GM18858 (cell line): ENCODE measurements at regions not wholly inside any gene's neighbourhood (a gene's known extent, or its start where the extent isn't known, plus 50 kb on each side); places are given as distances from the start of the nearest gene placed in this dataset.

ENCODE experiments used
- ATAC-seq: cut with Tn5 transposase; IDR thresholded peaks from one replicate; pipeline ENCODE4 v1.9.1; 2021; ENCODE audit not compliant: unreplicated experiment

DNA sequence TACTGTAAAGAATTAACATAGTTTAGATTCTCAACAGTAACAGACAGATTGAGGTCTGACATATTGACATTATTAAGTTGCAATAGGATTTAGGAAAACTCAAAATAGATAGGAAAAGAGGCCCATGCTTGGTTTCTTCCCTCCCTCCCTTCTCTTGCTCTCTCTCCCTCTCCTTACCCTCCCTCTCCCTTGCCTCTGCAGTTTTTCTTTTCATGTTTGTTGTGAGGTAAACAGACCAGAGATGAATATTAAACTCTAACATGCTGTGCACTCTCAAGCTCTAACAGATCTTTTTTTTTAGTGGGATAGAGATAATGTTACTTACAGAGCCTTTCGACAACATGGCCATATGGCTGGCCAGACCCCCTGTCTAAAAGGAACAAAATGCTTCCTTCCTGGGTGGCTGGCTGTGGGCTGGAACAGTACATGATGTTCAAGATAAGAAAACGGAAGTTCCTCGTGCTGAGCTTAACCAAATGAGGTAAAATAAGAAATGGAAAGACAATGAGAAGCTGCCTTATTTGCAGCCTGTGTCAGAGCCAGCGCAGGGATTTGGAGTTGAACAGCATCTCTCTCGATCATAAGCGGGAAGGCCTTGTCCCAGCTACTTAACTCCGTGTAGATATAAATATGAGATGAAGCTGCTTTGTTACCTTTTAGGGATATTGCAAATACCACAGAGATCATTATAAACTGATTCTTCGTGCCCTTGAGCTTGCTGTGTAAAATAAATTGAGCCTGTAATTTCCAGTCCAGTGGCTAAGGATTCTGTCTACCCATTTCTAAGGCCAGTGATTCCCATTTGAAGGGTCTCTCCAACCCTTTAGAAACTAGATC, 391.9 kb upstream of the NPVF start:
- no peak for ATAC-seq

- ATAC-seq, result no peak
These were observed 393.7 kb upstream of the NPVF start for GRCh38 chr7:25621993-25622392.

- ATAC-seq, result no peak
These were observed 394.4 kb upstream of the NPVF start for GRCh38 chr7:25622695-25623094.

DNA sequence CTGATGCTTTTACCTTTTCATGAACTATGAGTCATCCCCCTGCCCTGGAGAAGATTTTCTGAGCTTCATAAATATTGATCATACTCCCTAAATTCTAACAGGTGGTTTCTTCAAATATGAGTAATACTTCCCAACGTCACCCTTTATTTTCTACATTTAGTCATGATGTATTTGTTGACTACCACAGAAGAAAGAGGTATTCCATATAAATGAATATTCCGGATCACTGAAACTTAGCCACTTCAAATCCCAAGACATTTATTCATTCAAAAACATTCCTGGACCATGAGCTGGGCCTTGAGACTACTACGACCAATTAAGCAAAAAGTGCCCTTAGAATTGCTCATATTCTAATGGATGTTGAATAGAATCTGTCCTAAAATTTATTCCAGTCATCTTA, 395.8 kb upstream of the NPVF start:
- ATAC-seq, result no peak

DNA sequence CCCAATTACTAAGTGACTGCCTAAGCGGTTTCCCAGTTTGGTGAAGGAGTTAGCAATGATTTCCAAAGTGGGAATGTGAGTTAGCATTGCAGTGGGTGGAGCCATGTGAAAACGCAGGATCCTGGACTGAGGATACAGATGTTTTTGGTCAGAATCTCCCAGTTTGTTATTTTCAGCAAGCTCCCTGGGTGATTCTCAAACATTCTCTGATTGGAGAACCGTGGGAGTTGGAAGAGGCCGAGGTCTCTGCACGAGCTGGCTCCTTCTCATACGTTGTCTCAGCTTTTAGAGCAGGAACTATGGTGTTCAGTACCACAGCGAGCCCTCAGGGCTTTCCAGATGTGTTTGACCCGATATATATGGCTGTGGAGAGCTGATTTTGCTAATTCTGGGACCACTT, 396.5 kb upstream of the NPVF start:
- ATAC-seq, result no peak

GRCh38 chr7:25625306-25625992, 397.2 kb upstream of the NPVF start:
- ATAC-seq, result no peak

DNA sequence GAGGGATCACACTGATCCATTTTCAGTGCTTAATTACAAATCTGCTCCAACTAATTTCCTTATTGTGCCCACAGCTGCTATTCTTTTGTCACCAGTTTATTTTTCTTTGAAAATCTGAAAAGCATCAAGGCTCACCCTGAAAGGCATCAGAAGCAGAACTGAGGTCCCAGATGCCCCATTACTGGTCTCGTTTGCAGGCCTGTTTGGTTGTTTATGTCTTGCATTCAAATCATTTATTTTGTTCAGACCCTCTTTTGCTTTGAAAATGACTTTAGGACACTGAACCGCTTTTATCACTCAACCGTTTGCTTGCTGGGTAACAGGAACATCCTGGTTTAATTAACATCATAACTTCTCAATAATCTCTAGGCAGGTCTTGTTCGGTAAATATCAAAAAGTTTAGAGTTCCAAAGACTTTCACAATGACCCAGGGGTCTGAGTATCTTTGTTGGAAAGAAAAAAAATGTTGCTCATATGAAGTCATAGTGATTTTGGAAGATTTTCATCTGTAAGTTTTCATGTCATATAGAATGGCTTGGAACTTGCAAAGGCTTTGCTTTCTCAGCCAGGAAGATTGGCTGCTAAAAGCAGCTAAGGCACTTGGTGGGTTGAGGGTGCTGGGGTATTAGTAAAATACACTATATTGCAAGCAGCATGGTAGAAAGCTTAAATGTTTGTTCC, 398.3 kb upstream of the NPVF start:
- no peak for ATAC-seq

DNA sequence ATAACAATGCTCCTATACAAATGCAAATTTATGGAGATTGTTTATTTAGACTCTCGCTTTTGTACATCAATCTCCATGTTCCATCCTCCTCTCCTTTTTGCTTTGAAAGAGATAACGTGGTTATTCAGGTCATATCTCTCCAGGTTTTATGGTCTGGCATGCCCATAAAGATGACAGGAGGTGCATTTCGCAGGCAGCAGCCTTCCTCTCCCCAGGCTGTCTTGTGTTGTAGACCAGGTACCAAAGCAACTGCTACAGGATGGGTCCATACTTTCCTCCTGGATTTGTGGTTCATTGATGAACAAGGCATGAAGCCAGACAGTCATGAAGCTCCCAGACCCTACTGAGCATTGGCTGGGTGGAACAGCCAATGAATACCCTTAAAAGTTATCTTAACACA, 400.2 kb upstream of the NPVF start:
- ATAC-seq, result no peak

DNA sequence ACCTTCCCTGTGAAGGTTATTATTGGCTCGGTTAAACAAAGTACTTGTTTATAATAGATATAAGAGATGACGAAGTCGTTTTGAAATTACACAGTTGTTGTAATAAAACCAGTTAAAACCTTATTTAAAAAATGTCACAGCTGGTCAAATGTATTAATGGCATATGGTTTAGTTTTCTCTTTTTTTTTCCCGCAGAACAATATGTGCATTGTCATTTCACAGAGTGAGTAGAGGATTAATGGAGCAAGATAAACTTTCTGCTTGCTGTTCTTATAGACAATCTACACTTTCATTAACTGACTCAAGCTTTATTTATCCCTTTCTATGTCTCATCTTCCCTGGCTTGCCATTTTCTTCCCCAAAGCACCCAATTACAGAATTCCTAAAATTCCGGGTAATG, 404.3 kb upstream of the NPVF start:
- ATAC-seq, result no peak

- ATAC-seq, result no peak
These were observed 405.2 kb upstream of the NPVF start for GRCh38 chr7:25633426-25634036.

- no peak for ATAC-seq
These were observed 407.9 kb upstream of the NPVF start for GRCh38 chr7:25636168-25636567.

DNA sequence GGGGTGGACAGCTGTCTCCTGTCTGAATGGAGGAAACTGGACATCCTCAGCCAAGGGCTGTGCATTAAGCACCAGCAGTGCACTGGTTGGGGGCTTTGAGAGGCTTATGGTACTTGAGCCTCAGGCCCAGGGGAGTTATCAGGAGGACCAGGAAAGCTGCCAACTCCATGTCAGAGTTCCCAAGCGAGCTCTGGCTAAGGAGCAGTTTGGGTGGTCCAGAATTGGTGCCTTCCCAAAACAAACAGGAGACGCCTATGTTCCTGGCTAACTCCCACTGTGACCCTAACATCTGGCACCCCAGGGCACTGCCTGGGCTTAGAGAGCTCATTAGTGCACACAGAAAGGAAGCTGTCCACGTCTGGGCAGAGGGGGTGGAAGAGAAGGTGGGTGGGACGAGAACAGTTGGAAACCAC, 408.6 kb upstream of the NPVF start:
- no peak for ATAC-seq

DNA sequence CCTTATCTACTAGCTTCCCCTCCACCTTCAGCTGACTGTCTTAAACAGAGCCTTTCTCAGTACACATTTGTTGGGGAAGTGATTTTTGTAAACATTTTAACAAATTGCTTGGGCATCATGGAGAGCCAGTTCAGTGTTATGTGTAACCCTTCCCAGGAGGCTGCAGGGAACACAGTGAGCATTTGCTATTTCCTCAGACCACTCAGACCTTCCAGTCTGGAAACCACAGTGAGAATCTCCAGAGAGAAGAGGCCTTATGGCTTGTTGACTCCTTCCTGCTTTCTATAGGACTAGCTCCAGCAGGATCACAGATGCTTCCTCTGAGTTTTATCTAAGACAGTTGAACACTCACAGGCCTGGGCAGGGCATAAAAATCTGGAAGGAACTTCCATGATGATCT, 409.8 kb upstream of the NPVF start:
- ATAC-seq, result no peak

- no peak for ATAC-seq
These were observed 410.4 kb upstream of the NPVF start for GRCh38 chr7:25638590-25639244.

GRCh38 chr7:25642849-25643248, 414.6 kb upstream of the NPVF start:
- no peak for ATAC-seq

DNA sequence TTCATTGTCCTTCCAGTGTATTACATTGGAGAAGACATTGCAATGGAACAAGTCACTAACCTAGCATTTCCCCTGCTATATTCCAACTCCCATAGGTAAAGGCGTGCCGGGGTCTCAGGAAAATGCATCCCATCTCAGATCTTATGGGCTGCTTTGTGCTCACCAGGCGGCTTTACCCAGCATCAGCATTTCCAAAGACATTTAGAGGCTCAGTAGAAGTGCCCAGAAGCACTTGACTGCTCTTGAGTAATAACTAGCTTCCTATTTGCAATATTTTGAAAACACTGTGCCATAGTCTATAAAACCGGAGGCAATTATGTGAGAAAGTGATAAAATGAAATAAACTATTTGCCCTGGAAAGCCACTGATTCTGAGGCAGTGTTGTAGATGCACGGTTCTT, 415.0 kb upstream of the NPVF start:
- ATAC-seq, result no peak

DNA sequence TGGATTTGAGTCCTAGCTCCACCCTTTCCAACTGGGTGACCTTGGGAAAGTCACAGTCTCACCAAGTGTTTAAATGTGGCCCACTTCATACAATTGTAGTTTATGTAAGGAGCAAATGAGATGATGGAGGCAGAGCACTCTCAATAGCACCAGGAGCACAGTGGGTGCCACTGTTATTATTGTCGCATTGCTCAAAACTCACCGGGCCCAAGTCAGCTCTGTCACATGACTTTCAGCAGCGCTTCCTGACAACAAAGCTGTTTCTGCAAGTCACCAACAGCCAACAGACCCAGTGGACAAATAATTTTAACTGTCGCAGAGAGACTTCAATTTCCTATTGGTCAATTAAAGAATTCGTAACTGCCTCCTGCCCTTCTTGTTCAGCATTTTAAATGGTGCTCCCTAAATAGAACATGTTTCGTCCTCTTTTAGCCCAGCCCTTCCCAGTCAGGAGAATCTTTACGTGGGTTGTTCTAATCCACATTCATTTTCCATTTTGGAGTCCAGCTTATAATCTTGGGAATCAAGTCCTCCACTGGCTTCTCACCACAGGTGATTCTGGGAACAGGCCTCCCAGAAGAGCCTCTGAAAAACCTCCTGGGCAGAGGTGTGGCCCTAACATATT, 415.6 kb upstream of the NPVF start:
- ATAC-seq, result no peak

DNA sequence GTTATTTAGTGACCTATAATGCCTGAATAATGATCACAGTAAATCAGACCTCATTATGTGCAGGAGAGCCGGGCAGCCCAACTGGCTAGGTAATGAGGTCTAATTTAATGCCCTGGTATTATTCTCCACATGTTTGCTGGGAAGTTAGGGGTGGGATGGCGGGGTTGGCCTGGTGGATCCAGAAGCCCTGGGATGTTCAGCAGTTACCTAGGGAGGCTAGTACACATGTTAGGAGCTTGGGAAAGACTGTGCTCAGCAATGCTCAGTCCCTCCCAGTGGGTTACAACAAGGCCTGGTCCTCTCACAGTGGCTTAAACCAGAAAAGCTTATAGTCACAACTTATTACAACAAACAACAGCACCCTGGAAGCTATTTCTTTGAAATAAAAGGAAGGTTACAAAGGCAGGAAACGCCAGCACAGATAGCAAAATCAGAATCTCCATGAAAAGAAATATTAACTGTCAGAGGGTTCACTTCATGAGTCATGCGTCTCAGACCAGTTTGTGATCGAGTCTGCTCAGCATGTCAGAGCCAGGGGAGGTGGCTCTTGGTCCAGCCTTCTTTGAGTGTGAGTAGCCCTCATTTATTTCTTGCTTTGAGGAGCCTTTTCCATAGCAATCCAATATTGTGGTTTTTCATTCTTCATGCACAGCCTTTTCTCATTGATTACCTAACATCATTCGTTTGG, 418.6 kb upstream of the NPVF start:
- ATAC-seq, result no peak

GRCh38 chr7:25647872-25648271, 419.6 kb upstream of the NPVF start:
- no peak for ATAC-seq

DNA sequence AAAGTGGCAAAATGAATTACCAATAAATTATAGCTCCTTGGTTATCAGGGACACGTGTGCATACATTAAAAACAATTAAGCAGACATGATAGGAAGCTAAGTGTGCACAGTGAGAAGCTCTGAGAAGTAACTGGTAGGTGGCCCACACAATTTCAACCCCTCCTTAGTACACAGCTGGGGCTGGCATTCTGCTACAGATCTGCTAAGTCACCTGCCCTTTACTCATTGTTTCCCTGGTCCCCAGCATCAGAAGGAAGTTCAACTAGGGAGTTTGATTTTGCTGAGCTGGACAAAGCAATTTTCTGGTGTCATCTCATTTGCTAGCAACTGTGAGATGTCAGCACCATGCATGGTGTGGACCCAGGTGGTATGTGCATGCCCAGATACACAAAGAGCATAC, 424.1 kb upstream of the NPVF start:
- ATAC-seq, result no peak
